MM.1S (cell line): ENCODE measurements at regions not wholly inside any gene's neighbourhood (a gene's known extent, or its start where the extent isn't known, plus 50 kb on each side); places are given as distances from the start of the nearest gene placed in this dataset.

Source experiments
- EZH2 ChIP-seq: fragments of 300-600 bp; sonication (generic); optimal IDR thresholded peaks from 2 replicates; pipeline ENCODE3; 2017; ENCODE audit warnings: low read depth, mild to moderate bottlenecking, antibody characterized with exemption, low read length, mixed read lengths
- EZH2phosphoT487 ChIP-seq: fragments of 300-600 bp; sonication (generic); IDR thresholded peaks from 2 replicates; pipeline ENCODE4 v1.6.1; 2018; ENCODE audit warnings: antibody characterized with exemption, low read length
- TF ChIP-seq, protein P1 (sequence below): fragments of 300-600 bp; sonication (generic); IDR thresholded peaks from 2 replicates; pipeline ENCODE4 v1.5.1; 2016; ENCODE audit warnings: antibody characterized with exemption, low read length, mixed read lengths

DNA sequence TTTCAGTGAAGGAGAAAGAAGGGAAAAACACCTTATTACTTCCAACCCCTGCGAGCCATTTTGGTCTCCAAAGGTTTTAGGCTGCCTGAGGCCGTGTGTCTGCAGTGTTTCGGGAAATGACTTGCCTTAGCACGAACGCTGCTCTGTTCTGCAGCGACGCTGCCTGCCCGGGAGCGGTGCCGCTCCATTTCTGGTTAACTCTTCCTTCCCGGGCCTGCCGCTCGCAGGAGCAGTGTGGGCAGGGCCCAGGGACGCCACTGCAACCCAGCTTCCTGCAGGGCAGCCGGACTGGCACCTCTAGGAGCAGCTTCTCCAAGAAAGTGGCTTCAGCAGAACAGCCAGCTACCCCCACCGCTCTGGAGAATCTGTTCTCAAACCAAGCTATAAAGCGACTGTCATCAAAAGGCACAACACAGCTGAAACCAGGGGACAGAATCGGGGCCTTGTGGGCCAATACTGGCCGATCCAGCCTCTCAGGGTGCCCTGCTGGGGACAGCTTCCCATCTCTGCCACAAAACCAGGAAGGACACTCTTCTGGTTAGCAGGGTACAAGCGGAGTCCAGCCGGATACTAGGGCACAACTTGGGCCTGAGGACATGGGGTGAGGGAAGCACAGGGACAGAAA lies 72.2 kb downstream of the KCTD15 start:
- no peak for TF ChIP-seq EZH2
- TF ChIP-seq, protein P1, sequence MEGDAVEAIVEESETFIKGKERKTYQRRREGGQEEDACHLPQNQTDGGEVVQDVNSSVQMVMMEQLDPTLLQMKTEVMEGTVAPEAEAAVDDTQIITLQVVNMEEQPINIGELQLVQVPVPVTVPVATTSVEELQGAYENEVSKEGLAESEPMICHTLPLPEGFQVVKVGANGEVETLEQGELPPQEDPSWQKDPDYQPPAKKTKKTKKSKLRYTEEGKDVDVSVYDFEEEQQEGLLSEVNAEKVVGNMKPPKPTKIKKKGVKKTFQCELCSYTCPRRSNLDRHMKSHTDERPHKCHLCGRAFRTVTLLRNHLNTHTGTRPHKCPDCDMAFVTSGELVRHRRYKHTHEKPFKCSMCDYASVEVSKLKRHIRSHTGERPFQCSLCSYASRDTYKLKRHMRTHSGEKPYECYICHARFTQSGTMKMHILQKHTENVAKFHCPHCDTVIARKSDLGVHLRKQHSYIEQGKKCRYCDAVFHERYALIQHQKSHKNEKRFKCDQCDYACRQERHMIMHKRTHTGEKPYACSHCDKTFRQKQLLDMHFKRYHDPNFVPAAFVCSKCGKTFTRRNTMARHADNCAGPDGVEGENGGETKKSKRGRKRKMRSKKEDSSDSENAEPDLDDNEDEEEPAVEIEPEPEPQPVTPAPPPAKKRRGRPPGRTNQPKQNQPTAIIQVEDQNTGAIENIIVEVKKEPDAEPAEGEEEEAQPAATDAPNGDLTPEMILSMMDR: no peak
- TF ChIP-seq EZH2phosphoT487: no peak
